Rectal smooth muscle tissue (tissue), 1 donor: ENCODE measurements at regions not wholly inside any gene's neighbourhood (a gene's known extent, or its start where the extent isn't known, plus 50 kb on each side); places are given as distances from the start of the nearest gene placed in this dataset.

Experiments used
- H3K27ac ChIP-seq: one replicate; pipeline ENCODE4 v1.7.0; 2013; ENCODE audit warnings: low read depth, low read length, inconsistent platforms
- H3K27me3 ChIP-seq: one replicate; pipeline ENCODE4 v1.7.0; 2013; ENCODE audit warnings: low read length; ENCODE audit not compliant: control insufficient read depth, insufficient read depth
- H3K36me3 ChIP-seq: one replicate; pipeline ENCODE4 v1.7.0; 2013; ENCODE audit warnings: low read length; ENCODE audit not compliant: control insufficient read depth, insufficient read depth
- H3K4me1 ChIP-seq: one replicate; pipeline ENCODE4 v1.7.0; 2013; ENCODE audit warnings: low read length; ENCODE audit not compliant: control insufficient read depth, insufficient read depth
- H3K4me3 ChIP-seq: one replicate; pipeline ENCODE4 v1.7.0; 2013; ENCODE audit warnings: low read length
- H3K9ac ChIP-seq: one replicate; pipeline ENCODE4 v1.7.0; 2013; ENCODE audit warnings: low read length

DNA sequence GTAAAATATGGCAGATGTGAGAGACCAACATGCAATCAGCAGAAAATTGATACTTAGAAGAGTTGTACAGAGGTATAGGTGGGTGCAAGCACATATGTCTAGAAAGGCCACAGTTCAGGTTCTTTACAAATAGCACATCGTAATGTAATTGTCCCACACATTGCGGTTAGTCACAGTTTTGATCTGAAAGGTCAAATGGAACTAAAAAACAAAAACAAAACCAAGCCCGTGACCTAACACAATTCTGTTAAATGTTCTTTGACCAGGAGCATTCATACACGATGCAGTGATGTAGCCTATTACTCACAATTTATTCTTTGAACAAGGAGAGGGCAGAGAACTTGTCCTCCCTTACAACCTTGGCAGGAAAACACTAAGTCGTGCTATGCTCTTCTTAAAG, 108.9 kb upstream of the MAP4K3 start:
- Histone ChIP-seq H3K4me1 (no peaks in the 10 kb centered on the region), H3K4me3 (no peak overlapping the region), H3K27ac (no peak overlapping the region), H3K9ac (no peak overlapping the region), H3K36me3 (no peaks in the 10 kb centered on the region), H3K27me3 (no peaks in the 10 kb centered on the region)

DNA sequence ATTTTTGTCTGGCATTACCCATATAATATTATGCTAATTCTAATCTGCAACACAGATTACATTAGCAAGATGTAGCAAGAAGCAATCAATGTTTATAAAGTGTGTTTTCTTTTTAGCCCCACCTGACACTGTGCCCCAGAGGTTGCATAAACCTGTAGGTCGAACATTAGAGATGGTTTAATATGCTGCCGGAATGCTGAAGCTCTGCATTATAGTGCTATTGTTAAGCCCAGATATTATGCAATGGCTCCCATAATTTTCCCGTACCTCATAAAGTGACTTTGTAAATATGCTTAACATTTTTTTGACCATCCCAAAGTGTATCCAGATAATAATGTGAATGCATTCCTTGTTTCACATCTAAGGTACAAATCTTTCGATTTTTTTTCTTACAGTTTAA, 109.3 kb upstream of the MAP4K3 start:
- Histone ChIP-seq H3K4me3 (no peak overlapping the region), H3K9ac (no peak overlapping the region), H3K27me3 (no peaks in the 10 kb centered on the region), H3K27ac (no peak overlapping the region), H3K36me3 (no peaks in the 10 kb centered on the region), H3K4me1 (no peaks in the 10 kb centered on the region)

DNA sequence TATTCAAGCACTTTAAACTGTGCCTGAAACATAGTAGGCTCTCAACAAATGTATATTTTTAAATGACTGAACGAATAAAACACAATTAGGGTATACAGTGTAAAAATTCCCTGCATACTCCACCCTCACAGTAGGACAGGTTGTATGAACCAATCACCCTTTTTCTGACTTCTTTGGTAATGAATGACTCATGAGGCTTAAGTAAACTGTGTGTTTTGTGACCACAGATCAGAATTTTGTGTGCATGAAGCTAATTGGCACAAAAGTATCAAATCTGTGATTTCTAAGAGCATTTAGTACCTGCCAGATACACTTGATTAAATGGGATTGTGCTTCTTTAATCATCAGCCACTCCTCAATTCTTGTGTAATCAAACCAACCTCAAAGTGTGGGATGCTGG, 109.9 kb upstream of the MAP4K3 start:
- Histone ChIP-seq H3K27me3 (no peaks in the 10 kb centered on the region), H3K4me1 (no peaks in the 10 kb centered on the region), H3K4me3 (no peak overlapping the region), H3K36me3 (no peaks in the 10 kb centered on the region), H3K9ac (no peak overlapping the region), H3K27ac (no peak overlapping the region)

DNA sequence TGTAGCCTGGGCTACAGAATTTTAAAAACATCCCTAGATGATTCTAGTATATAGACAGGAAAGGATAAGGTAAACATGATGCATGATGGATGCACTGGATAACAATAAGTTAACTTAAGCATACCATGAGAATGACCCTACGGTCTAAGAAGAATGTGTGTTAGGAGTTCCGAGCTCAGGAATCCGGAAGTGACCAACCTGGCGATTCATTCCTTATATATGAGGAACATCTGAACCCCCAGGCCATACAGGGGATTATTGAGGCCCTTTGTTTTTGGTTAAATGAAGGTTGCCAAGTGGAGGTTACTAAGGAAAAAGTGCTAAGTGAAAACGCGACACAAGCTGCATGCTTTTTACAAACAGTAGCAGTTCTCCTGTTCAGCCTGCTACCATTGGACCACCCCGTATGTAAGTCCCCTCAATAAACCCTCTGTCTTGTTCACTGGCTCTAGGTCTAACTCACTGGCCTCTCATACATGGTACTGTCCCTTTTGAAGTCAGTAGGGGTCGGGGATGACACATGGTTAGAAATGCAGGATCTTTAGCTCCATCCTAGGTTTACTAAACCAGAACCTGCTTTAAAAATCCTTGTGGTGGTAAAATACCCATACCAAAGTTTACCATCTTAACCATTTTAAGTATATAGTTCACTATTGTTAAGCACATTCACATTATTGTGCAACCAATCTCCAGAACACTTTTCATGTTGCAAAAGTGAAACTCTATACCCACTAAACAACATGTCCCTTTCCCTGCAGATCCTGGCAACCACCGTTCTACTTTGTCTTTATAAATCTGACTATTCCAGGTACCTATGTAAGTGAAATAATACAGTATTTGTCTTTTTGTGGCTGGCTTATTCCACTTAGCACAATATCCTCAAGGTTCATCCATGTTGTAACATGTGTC, 111.0 kb upstream of the MAP4K3 start:
- Histone ChIP-seq H3K27ac (no peak overlapping the region), H3K4me1 (no peaks in the 10 kb centered on the region), H3K4me3 (no peak overlapping the region), H3K27me3 (no peaks in the 10 kb centered on the region), H3K9ac (no peak overlapping the region), H3K36me3 (no peaks in the 10 kb centered on the region)

DNA sequence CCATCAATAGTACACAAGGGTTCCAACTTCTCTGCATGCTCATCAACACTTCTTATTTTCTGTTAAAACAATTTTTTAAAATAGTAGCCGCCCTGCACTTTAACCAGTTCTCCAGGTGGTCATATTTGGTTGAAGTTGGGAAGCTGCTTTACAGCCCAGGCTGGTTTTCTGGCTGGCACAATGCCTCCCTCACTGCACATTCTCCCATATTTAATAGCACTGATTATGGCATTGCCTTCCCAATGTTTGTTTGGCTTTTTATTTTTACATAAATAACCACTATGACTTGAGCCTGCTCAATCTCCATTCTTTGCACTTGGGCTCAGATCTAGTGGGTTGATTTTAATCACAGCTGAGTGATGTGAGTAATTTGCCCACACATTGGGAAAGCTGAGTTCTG, 111.9 kb upstream of the MAP4K3 start:
- H3K27ac ChIP-seq: no peak overlapping the region
- no peaks in the 10 kb centered on the region for H3K27me3 ChIP-seq
- H3K36me3 ChIP-seq: no peaks in the 10 kb centered on the region
- no peak overlapping the region for H3K4me3 ChIP-seq
- H3K4me1 ChIP-seq: no peaks in the 10 kb centered on the region
- no peak overlapping the region for H3K9ac ChIP-seq

DNA sequence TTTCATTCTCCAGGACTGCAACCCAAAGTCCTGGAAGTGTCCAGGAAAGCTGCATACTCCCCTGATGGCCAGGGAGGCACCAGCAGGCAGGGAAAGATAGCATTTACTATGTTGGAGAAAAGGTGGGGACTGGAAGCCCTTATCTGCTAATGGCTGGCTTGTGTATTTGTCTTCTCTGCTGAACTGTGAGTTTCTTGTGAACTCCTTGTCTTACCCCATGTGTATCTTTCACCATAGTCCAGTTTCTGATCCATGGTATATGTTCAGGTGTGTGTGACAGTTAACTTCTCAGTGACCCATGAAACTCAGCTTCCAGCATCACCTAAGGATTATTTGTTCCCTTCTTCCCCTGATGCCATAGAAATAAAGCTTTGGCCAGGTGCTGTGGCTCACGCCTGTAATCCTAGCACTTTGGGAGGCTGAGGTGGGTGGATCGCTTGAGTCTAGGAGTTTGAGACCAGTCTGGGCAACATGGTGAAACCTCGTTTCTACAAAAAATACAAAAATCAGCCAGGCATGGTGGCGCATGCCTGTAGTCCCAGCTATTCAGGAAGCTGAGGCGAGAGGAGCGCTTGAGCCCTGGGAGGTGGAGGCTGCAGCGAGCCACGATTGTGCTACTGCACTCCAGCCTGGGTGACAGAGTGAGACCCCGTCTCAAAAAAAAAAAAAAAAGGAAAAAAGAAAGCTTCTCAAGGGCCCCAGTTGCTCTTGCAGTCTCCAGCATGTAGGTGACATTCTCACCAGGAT, 112.8 kb upstream of the MAP4K3 start:
- Histone ChIP-seq H3K36me3 (no peaks in the 10 kb centered on the region), H3K27ac (no peak overlapping the region), H3K4me3 (no peak overlapping the region), H3K9ac (no peak overlapping the region), H3K27me3 (no peaks in the 10 kb centered on the region), H3K4me1 (no peaks in the 10 kb centered on the region)

DNA sequence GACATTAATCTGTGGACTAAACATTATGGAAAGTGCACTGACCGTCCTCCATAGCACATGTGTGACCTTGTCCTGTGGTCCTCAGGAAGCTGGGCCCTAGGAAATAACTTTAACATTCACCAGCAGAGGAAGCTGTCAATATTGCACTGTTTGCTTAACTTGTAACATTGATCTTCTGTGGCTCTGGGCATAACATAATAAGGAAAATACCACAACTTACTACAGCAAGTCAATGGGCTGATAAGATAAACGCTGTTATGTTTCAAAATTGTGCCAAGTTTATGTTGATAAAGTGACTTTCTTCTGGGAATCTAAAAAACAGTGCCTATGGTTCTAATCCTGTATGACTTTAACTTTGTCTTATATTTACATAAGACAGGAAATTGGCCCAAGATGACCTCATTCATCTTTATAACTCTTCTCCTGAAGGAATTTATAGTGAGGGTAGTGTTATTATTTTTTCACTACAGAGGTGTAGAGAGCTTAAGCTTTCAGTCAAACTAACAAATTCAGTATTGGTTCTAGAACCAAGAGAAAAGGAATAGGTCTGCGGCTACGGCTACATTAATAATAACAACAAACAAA, 113.7 kb upstream of the MAP4K3 start:
- no peak overlapping the region for H3K27ac ChIP-seq
- H3K4me1 ChIP-seq: no peaks in the 10 kb centered on the region
- H3K9ac ChIP-seq: no peak overlapping the region
- no peak overlapping the region for H3K4me3 ChIP-seq
- no peaks in the 10 kb centered on the region for H3K27me3 ChIP-seq
- H3K36me3 ChIP-seq: no peaks in the 10 kb centered on the region

DNA sequence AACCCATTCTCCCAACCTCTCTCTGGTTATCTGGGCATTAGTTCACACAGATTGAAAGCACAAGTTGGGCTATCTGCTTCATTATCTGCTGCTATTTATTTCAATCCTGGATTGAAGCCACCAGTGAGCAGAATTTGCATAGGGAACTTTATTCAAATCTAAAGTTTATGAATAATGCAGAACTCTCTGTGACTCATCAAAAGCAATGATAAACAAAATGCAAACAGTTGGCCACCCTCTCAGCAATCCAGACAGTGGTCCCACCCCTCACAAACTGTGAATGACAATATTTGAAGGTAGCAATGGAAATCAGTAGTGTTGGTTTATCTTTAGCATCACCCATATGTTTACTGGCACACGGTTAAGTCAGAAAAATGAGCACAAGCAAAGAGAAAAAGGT, 106.8 kb upstream of the TMEM178A start:
- Histone ChIP-seq H3K36me3 (no peaks in the 10 kb centered on the region), H3K4me3 (no peak overlapping the region), H3K27ac (no peak overlapping the region), H3K9ac (no peak overlapping the region), H3K27me3 (no peaks in the 10 kb centered on the region), H3K4me1 (no peaks in the 10 kb centered on the region)

DNA sequence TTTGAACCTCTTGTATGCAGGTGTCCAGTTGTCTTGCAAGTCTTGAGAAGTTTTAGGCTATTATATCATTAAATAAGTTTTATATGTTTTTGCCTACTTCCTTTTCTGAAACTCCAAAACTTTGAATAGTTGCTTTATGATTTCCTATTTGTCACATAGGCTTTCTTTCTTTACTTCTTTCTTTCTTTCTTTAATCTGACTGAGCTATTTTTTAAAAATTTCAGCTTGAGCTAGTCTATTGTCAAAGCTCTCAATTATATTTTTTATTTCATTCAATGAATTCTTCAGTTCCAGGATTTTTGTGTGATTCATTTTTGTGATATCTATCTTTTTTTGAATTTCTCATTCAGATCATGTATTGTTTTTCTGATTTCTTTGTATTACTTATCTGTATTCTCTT, 102.1 kb upstream of the TMEM178A start:
- Histone ChIP-seq H3K27ac (no peak overlapping the region), H3K4me1 (no peaks in the 10 kb centered on the region), H3K9ac (no peak overlapping the region), H3K36me3 (no peaks in the 10 kb centered on the region), H3K4me3 (no peak overlapping the region), H3K27me3 (no peaks in the 10 kb centered on the region)

DNA sequence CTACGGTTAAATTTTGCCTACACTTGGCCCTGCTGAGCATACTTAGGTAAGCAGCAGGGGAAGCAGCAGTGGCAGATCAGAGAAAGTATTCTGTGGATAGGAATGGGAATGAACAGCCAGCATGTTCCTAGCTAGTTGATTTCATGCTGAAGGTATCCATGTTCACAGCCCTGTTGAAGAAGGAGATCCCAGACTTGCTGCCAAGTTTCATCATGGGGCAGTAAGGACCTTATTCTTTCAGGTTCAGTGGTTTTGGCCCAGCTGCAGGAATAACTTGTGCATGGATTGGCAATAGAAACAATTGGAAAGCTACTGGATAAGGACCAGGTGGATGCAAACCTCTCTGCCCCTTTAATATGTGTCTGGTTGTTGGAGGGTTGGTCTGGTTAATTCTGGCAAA, 98.2 kb upstream of the TMEM178A start:
- H3K27ac ChIP-seq: no peak overlapping the region
- H3K4me1 ChIP-seq: peaks cover 3% of the 10 kb centered on the region
- H3K27me3 ChIP-seq: no peaks in the 10 kb centered on the region
- H3K36me3 ChIP-seq: no peaks in the 10 kb centered on the region
- H3K4me3 ChIP-seq: no peak overlapping the region
- no peak overlapping the region for H3K9ac ChIP-seq

DNA sequence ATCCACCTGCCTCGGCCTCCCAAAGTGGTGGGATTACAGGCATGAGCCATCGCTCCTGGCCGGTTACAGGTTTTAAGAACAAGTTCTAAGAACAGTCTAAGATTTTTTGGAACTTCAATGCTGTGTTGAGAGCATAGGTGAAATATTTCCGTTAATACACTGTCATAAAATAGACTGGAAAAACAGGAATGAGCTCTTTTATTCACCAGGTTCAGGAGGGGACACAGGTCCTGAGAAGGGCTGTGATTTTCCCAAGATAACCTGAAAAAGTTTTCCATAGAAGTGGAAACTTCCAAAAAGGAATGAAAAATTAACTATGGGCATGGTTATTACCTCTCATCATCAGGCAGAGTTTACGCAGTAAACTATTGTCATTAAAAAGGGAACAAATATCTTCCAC, 97.6 kb upstream of the TMEM178A start:
- Histone ChIP-seq H3K4me1 (peaks cover 3% of the 10 kb centered on the region), H3K36me3 (no peaks in the 10 kb centered on the region), H3K27me3 (no peaks in the 10 kb centered on the region), H3K4me3 (no peak overlapping the region), H3K9ac (no peak overlapping the region), H3K27ac (peak overlapping the region; percentile 3)

DNA sequence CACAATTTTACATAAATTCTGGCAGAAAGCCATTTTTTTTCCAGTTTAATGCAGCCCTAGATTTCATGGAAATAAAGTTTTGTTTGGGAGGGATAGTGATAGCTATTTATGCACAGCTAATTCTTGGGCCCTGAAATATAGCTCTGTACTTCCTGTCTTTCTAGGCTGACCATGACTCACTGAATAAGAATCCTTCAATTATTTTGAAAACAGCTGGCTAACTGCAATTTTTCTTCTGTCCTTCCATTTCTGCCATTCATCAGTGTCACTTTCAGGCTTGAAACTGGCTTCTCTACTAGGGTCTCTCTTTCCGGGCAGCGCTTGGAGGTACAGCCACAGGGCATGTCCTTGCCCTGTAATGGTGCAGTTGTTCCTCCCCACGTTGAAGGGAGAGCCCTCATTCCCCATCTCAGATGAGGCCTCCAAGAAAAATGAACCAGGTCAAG, 97.1 kb upstream of the TMEM178A start:
- Histone ChIP-seq H3K27me3 (no peaks in the 10 kb centered on the region), H3K36me3 (no peaks in the 10 kb centered on the region), H3K9ac (no peak overlapping the region), H3K4me3 (no peak overlapping the region), H3K4me1 (peaks cover 3% of the 10 kb centered on the region), H3K27ac (peak overlapping the region; percentile 46)
